Left ventricle myocardium inferior (tissue), 1 donor: ENCODE measurements at regions not wholly inside any gene's neighbourhood (a gene's known extent, or its start where the extent isn't known, plus 50 kb on each side); places are given as distances from the start of the nearest gene placed in this dataset.

Experiments used
- DNase-seq: peaks from one replicate; pipeline ENCODE4 v3.0.0-alpha.2; 2020
- H3K27ac ChIP-seq: fragments of 200-600 bp; replicated peaks from 2 replicates; pipeline ENCODE4 v1.8.0; 2021
- H3K27me3 ChIP-seq: fragments of 200-600 bp; 2 replicates; pipeline ENCODE4 v1.8.0; 2021; ENCODE audit warnings: low read depth
- H3K36me3 ChIP-seq: fragments of 200-600 bp; 2 replicates; pipeline ENCODE4 v1.8.0; 2021
- H3K4me1 ChIP-seq: fragments of 200-600 bp; 2 replicates; pipeline ENCODE4 v1.8.0; 2021
- H3K4me3 ChIP-seq: fragments of 200-600 bp; 2 replicates; pipeline ENCODE4 v1.8.0; 2021; ENCODE audit warnings: mild to moderate bottlenecking, moderate library complexity
- H3K9me3 ChIP-seq: fragments of 200-600 bp; replicated peaks from 2 replicates; pipeline ENCODE4 v1.8.0; 2021
- intact Hi-C: fragments of 100-400 bp; cut with micrococcal nuclease; formaldehyde crosslinking; loops from one replicate; pipeline ENCODE4 v1.11.0; 2022
- TF ChIP-seq, protein P1 (sequence below): fragments of 200-600 bp; IDR thresholded peaks from 2 replicates; pipeline ENCODE4 v1.8.0; 2021; ENCODE audit warnings: antibody characterized with exemption, mild to moderate bottlenecking, borderline replicate concordance
- donor health status: DM: no; HTN: yes; CAD: no; lungs with severe emphysema.

DNA sequence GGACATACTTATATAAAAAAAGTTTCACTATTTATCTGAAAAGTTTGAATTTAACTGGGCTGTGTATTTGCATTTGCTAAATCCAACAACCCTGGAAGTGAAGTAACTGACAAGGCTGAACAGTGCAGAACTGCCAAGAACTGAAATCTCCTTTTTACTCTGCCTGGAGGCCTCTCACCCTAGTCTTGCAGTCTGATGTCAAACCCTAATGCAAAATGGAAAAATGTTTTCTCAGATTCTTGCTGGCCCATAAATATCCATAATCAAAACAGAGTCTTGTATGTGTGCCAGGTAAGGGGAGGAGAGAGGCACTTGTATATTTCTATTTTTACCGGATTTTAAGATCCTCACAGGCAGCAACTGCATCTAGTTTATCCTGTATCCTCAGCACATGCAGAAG, 432.7 kb upstream of the KLF4 start:
- H3K4me1 ChIP-seq = peaks cover 4% of the 10 kb centered on the region
- no peaks in the 10 kb centered on the region for H3K36me3 ChIP-seq
- no peak overlapping the region for H3K4me3 ChIP-seq
- TF ChIP-seq, protein P1, sequence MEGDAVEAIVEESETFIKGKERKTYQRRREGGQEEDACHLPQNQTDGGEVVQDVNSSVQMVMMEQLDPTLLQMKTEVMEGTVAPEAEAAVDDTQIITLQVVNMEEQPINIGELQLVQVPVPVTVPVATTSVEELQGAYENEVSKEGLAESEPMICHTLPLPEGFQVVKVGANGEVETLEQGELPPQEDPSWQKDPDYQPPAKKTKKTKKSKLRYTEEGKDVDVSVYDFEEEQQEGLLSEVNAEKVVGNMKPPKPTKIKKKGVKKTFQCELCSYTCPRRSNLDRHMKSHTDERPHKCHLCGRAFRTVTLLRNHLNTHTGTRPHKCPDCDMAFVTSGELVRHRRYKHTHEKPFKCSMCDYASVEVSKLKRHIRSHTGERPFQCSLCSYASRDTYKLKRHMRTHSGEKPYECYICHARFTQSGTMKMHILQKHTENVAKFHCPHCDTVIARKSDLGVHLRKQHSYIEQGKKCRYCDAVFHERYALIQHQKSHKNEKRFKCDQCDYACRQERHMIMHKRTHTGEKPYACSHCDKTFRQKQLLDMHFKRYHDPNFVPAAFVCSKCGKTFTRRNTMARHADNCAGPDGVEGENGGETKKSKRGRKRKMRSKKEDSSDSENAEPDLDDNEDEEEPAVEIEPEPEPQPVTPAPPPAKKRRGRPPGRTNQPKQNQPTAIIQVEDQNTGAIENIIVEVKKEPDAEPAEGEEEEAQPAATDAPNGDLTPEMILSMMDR = no peak
- no peak for DNase-seq
- no peaks in the 10 kb centered on the region for H3K9me3 ChIP-seq
- intact Hi-C loops = no loop called here
- no peaks in the 10 kb centered on the region for H3K27me3 ChIP-seq
- no peak overlapping the region for H3K27ac ChIP-seq

DNA sequence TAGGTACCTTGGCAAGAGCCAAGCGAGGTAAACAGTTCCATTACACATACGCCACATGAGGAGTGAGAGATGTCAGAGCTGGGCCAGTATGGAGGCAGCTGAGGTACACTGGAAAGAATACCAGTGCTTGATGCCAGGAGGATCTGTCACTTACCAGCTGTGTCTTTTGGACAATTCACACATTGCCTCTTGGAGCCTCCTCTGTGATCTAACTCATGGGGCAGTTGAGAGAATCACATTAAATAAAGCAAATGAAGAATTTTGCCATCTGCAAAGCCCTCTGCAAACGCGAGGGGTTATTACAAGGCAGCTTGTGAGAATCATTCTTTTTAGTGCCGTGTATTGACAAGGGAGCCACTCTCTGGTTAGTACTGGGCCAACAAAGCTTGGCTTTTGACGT, 429.7 kb upstream of the KLF4 start:
- intact Hi-C loops = no loop called here
- no peak overlapping the region for H3K4me3 ChIP-seq

DNA sequence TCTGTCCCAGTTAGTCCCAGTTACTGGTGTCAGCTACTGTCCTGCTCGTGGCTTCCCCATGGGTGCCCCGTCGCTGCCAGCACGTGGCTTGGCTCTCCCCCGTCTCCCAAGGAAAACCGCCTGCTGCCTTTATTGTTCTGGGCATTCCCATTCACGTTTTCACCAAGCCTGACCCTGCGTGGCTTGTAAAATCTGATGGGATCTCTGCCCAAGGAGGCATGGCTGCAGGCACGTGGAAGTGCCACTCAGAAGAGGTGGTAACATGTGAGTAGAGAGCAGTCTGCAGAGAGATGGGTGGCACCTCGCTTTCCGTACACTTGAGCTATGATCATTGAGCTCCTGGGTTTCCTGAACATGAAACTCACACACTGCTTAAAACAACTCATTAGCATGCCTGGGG, 429.2 kb upstream of the KLF4 start:
- H3K27ac ChIP-seq = no peak overlapping the region
- TF ChIP-seq, protein P1 = no peak
- no peaks in the 10 kb centered on the region for H3K36me3 ChIP-seq
- H3K27me3 ChIP-seq = no peaks in the 10 kb centered on the region
- intact Hi-C loops = no loop called here
- H3K9me3 ChIP-seq = peaks cover 10% of the 10 kb centered on the region
- no peak overlapping the region for H3K4me3 ChIP-seq
- DNase-seq = no peak
- peaks cover 4% of the 10 kb centered on the region for H3K4me1 ChIP-seq

More for the DNA sequence above, 429.7 kb upstream of the KLF4 start:
- Histone ChIP-seq H3K36me3 (no peaks in the 10 kb centered on the region), H3K4me1 (peaks cover 4% of the 10 kb centered on the region), H3K27ac (no peak overlapping the region), H3K9me3 (peaks cover 7% of the 10 kb centered on the region), H3K27me3 (no peaks in the 10 kb centered on the region)
- TF ChIP-seq, protein P1 = no peak
- no peak for DNase-seq

DNA sequence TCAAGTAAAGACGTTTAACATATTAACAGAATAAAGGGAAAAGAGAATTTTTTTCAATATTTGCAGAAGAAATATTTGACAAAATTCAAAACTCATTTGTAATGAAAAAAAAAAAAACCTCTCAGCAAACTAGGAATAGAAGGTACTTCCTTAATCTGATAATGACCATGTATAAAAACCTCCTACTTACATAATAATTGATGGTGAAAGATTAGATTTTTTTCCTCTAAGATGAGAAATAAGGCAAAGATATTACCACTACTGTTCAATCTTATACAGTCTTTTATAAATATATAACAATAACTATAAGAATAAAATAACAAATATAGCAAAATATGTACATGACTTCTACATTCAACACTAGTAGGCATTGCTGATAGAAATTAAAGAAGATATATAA, 424.6 kb upstream of the KLF4 start:
- Histone ChIP-seq H3K36me3 (no peaks in the 10 kb centered on the region), H3K4me1 (peaks cover under 1% of the 10 kb centered on the region), H3K27ac (no peak overlapping the region), H3K9me3 (peaks cover 43% of the 10 kb centered on the region), H3K4me3 (no peak overlapping the region), H3K27me3 (no peaks in the 10 kb centered on the region)
- intact Hi-C loops = no loop called here
- no peak for DNase-seq
- TF ChIP-seq, protein P1 = no peak

DNA sequence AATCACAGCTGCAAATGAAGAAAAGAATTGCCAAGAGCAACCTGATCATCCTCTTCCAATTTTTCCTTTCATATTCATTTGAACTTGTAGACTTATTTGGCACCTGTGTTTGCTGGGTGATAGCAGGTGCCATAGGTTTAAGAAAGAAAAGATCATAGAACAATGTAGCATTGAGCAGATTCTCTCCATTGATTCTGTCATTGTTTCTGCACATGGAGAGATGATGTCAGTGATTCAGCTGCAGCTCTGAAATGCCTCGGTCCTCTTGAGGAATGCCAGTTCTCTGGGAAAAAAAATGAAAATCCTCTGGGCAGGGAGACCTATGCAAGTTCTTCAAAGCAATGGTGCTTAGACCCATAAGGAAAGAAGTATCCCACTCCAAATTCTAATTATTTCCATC, 418.1 kb upstream of the KLF4 start:
- no peaks in the 10 kb centered on the region for H3K4me1 ChIP-seq
- no peak for DNase-seq
- no peaks in the 10 kb centered on the region for H3K36me3 ChIP-seq
- TF ChIP-seq, protein P1 = no peak
- peaks cover 22% of the 10 kb centered on the region for H3K9me3 ChIP-seq
- H3K4me3 ChIP-seq = no peak overlapping the region
- intact Hi-C loops = no loop called here
- H3K27ac ChIP-seq = no peak overlapping the region
- no peaks in the 10 kb centered on the region for H3K27me3 ChIP-seq

DNA sequence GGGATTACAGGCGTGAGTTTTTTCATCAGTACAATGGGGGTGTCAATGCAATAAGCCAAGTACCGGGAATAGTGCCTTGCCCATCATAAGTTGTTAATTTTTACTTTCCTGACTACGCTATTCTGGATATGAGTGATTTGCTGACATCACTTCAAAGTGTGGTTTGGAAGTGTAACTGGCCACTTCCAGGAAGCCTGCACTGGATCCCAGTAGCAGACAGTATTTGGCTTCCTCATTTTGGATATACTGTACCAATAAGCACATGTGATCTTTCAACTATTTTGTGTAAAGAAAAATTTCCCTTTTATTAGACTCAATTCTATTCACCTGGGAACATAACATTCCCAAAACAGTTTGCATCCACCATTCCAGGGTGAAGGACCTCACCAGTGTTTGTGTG, 417.7 kb upstream of the KLF4 start:
- no peak for DNase-seq
- TF ChIP-seq, protein P1 = no peak
- no peaks in the 10 kb centered on the region for H3K4me1 ChIP-seq
- H3K27me3 ChIP-seq = no peaks in the 10 kb centered on the region
- intact Hi-C loops = no loop called here
- no peak overlapping the region for H3K27ac ChIP-seq
- no peak overlapping the region for H3K4me3 ChIP-seq
- no peaks in the 10 kb centered on the region for H3K36me3 ChIP-seq
- H3K9me3 ChIP-seq = peaks cover 22% of the 10 kb centered on the region
